Caco-2 (cell line): ENCODE measurements at regions not wholly inside any gene's neighbourhood (a gene's known extent, or its start where the extent isn't known, plus 50 kb on each side); places are given as distances from the start of the nearest gene placed in this dataset.

Experiments
- BruUV-seq: library from RNA; stranded (reverse); fragments of 400-500 nt; replicated peaks from 2 replicates; lab custom pipeline; 2021; lab: Mats Ljungman, UMichigan
- CTCF ChIA-PET: fragments of 300-600 bp; sonication (Branson Sonifier 250); formaldehyde crosslinking; loops from one replicate; lab custom pipeline; 2022; ENCODE audit warnings: antibody characterized with exemption; lab: Charles Lee
- POLR2A ChIA-PET: fragments of 300-600 bp; sonication (Branson Sonifier 250); formaldehyde crosslinking; loops from one replicate; lab custom pipeline; 2022; ENCODE audit warnings: antibody characterized with exemption; lab: Charles Lee
- DNase-seq, 2 experiments: peaks; one replicate each; pipeline versions ENCODE4 v3.0.0 to v3.0.0-alpha.2; 2020 to 2022
- H3K27me3 ChIP-seq: replicated peaks from 2 replicates; pipeline ENCODE4 v1.6.0; 2011; ENCODE audit warnings: low read length; ENCODE audit not compliant: control insufficient read depth, insufficient read depth
- H3K36me3 ChIP-seq: 2 replicates; pipeline ENCODE4 v1.5.1; 2011; ENCODE audit warnings: low read length; ENCODE audit not compliant: control insufficient read depth, insufficient read depth
- H3K4me1 ChIP-seq: fragments of 250-450 bp; sonication (Bioruptor Pico); 2 replicates; pipeline ENCODE4 v1.5.1; 2020; ENCODE audit warnings: mild to moderate bottlenecking
- H3K4me3 ChIP-seq: 2 replicates; pipeline ENCODE4 v1.5.1; 2011; ENCODE audit warnings: low read depth, mild to moderate bottlenecking, control low read depth, low read length
- H3K9me3 ChIP-seq: fragments of 250-450 bp; sonication (Bioruptor Pico); 2 replicates; pipeline ENCODE4 v1.5.1; 2020; ENCODE audit warnings: mild to moderate bottlenecking, moderate library complexity
- H3K27ac Mint-ChIP-seq: one replicate; pipeline ENCODE4 v1.8.0; 2022; ENCODE audit warnings: mixed read lengths; ENCODE audit not compliant: unreplicated experiment
- H3K27me3 Mint-ChIP-seq: one replicate; pipeline ENCODE4 v1.8.0; 2022; ENCODE audit warnings: mixed read lengths; ENCODE audit not compliant: insufficient read depth, unreplicated experiment
- H3K36me3 Mint-ChIP-seq: one replicate; pipeline ENCODE4 v1.8.0; 2022; ENCODE audit warnings: mild to moderate bottlenecking, mixed read lengths; ENCODE audit not compliant: insufficient read depth, unreplicated experiment
- H3K4me1 Mint-ChIP-seq: one replicate; pipeline ENCODE4 v1.8.0; 2022; ENCODE audit warnings: low read depth, mixed read lengths; ENCODE audit not compliant: unreplicated experiment
- H3K4me3 Mint-ChIP-seq: one replicate; pipeline ENCODE4 v1.8.0; 2022; ENCODE audit warnings: mild to moderate bottlenecking, moderate library complexity, mixed read lengths; ENCODE audit not compliant: unreplicated experiment
- H3K9me3 Mint-ChIP-seq: one replicate; pipeline ENCODE4 v1.8.0; 2022; ENCODE audit warnings: mixed read lengths; ENCODE audit not compliant: unreplicated experiment
- intact Hi-C: fragments of 100-400 bp; cut with micrococcal nuclease; formaldehyde crosslinking; loops from one replicate; pipeline ENCODE4 v1.10.0; 2022; ENCODE audit not compliant: unreplicated experiment
- TF ChIP-seq, protein P1 (sequence below), 2 experiments: fragments of 200-600 bp in 1 of 2; IDR thresholded peaks; 1 replicate in 1 of 2; 2 replicates in 1 of 2; pipeline versions ENCODE4 v1.5.1 to v1.8.0; 2011 to 2022; ENCODE audit warnings: antibody characterized with exemption in 1 of 2, control low read depth in 1 of 2, inconsistent platforms in 1 of 2, low read depth in 1 of 2, low read length in 1 of 2, mild to moderate bottlenecking in 1 of 2, moderate library complexity in 1 of 2; ENCODE audit not compliant: insufficient read depth in 1 of 2, severe bottlenecking in 1 of 2, unreplicated experiment in 1 of 2

DNA sequence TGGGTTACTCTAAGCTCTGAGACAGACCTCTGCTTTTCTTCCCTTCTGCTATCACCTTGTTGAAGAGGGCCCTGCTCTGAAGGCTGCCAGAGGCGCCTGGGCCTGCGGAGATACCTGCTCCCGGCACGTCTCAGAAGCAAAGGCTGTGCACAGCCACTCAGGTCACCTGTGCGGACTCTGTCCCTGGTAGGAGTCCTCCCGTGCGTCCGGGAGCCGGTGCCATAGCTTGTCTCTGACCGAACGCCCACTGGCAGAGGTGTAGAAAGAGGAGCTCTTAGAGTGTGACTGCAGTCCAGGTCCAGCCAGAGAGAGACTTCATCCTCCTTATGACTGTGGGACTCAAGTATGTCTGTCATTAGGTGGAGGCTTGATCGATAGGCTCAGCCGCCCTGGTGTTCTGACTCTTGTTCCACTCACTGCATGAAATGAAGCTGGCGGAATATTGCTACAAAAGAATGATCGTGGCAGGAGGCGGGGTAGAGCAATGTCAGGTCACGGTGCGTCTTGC, 51.0 kb upstream of the UNC93A start:
- H3K4me3 ChIP-seq = no peak overlapping the region
- Mint-ChIP-seq H3K27ac (no peak overlapping the region), H3K4me3 (no peak overlapping the region), H3K4me1 (peaks cover 17% of the 10 kb centered on the region), H3K27me3 (no peaks in the 10 kb centered on the region), H3K36me3 (no peaks in the 10 kb centered on the region), H3K9me3 (no peaks in the 10 kb centered on the region)
- intact Hi-C loops = no loop called here
- H3K4me1 ChIP-seq = peaks cover 50% of the 10 kb centered on the region
- TF ChIP-seq, protein P1, sequence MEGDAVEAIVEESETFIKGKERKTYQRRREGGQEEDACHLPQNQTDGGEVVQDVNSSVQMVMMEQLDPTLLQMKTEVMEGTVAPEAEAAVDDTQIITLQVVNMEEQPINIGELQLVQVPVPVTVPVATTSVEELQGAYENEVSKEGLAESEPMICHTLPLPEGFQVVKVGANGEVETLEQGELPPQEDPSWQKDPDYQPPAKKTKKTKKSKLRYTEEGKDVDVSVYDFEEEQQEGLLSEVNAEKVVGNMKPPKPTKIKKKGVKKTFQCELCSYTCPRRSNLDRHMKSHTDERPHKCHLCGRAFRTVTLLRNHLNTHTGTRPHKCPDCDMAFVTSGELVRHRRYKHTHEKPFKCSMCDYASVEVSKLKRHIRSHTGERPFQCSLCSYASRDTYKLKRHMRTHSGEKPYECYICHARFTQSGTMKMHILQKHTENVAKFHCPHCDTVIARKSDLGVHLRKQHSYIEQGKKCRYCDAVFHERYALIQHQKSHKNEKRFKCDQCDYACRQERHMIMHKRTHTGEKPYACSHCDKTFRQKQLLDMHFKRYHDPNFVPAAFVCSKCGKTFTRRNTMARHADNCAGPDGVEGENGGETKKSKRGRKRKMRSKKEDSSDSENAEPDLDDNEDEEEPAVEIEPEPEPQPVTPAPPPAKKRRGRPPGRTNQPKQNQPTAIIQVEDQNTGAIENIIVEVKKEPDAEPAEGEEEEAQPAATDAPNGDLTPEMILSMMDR (IDR thresholded peaks at IDR 0.05; ENCODE audit: insufficient read depth in 1 of 2, low read depth in 1 of 2, low read length in 1 of 2, severe bottlenecking in 1 of 2, unreplicated experiment in 1 of 2) = no peak
- H3K9me3 ChIP-seq = no peaks in the 10 kb centered on the region
- DNase-seq = no peak
- CTCF ChIA-PET = no interaction called here
- no peaks in the 10 kb centered on the region for H3K36me3 ChIP-seq
- BruUV-seq = no TSS peak
- H3K27me3 ChIP-seq = no peaks in the 10 kb centered on the region
- POLR2A ChIA-PET = no interaction called here
